ENCODE measurements at regions not wholly inside any gene's neighbourhood (a gene's known extent, or its start where the extent isn't known, plus 50 kb on each side); places are given as distances from the start of the nearest gene placed in this dataset.

DNA sequence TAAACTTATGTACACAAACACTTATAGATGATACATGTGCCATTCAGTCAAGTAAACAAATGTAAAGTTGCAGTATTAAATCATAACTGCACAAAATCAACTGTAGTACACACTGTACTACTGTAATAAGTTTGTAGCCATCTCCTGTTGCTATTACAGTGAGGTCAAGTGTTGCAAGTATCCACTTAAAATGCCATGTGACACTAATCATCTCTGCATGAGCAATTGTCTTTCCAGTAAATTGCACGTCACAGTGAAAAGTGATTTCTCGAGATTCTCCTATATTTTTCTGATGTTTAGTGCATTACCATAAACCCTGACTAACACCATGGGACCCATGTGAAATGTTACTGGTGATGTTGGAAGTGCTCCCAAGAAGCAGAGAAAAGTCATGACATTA lies 293.3 kb upstream of the SP4 start:
- TF ChIP-seq GATA2 (IDR thresholded peaks at IDR 0.05; ENCODE audit: insufficient read depth, insufficient read length, low read depth, low read length): no peak
- TF ChIP-seq, protein P1, sequence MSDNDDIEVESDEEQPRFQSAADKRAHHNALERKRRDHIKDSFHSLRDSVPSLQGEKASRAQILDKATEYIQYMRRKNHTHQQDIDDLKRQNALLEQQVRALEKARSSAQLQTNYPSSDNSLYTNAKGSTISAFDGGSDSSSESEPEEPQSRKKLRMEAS (IDR thresholded peaks at IDR 0.05; ENCODE audit: insufficient read depth, insufficient read length): no peak
- TF ChIP-seq POLR2AphosphoS5 (IDR thresholded peaks at IDR 0.05; ENCODE audit: insufficient read depth, low read depth, low read length): no peak
- TF ChIP-seq JUN (IDR thresholded peaks at IDR 0.05; ENCODE audit: borderline replicate concordance, insufficient read depth, insufficient read length, low read depth): no peak
- no peak for TF ChIP-seq EZH2 (IDR thresholded peaks at IDR 0.05; ENCODE audit: borderline replicate concordance, low read depth, low read length, severe bottlenecking)
- TF ChIP-seq, protein P2, sequence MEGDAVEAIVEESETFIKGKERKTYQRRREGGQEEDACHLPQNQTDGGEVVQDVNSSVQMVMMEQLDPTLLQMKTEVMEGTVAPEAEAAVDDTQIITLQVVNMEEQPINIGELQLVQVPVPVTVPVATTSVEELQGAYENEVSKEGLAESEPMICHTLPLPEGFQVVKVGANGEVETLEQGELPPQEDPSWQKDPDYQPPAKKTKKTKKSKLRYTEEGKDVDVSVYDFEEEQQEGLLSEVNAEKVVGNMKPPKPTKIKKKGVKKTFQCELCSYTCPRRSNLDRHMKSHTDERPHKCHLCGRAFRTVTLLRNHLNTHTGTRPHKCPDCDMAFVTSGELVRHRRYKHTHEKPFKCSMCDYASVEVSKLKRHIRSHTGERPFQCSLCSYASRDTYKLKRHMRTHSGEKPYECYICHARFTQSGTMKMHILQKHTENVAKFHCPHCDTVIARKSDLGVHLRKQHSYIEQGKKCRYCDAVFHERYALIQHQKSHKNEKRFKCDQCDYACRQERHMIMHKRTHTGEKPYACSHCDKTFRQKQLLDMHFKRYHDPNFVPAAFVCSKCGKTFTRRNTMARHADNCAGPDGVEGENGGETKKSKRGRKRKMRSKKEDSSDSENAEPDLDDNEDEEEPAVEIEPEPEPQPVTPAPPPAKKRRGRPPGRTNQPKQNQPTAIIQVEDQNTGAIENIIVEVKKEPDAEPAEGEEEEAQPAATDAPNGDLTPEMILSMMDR (IDR thresholded peaks at IDR 0.05; ENCODE audit: extremely low read depth in 1 of 2, insufficient read depth in 1 of 2, low read depth in 1 of 2, low read length in 2 of 2): no peak
- no peak for TF ChIP-seq MYC (IDR thresholded peaks at IDR 0.05; ENCODE audit: low read depth, low read length)
- no peak for TF ChIP-seq FOS (IDR thresholded peaks at IDR 0.05; ENCODE audit: borderline replicate concordance, insufficient read depth, low read length)
- no peak for TF ChIP-seq POLR2A (IDR thresholded peaks at IDR 0.05; ENCODE audit: low read depth, low read length)
- no peak overlapping the region for H2AFZ ChIP-seq (ENCODE audit: low read depth, low read length)
- no peak overlapping the region for H3K4me2 ChIP-seq (ENCODE audit: insufficient read depth, low read length)
- H3K4me1 ChIP-seq (ENCODE audit: control insufficient read depth, extremely low read depth, insufficient read depth, low read length): no peaks in the 10 kb centered on the region
- no peaks in the 10 kb centered on the region for H3K27me3 ChIP-seq (ENCODE audit: control insufficient read depth in 2 of 2, insufficient read depth in 2 of 2, low read length in 2 of 2)
- CTCF ChIA-PET: no interaction called here
- H3K9ac ChIP-seq (replicated peaks; ENCODE audit: extremely low read depth, insufficient read depth, low read length): no peak overlapping the region
- POLR2A ChIA-PET: no interaction called here
- no peaks in the 10 kb centered on the region for H3K9me1 ChIP-seq (replicated peaks; ENCODE audit: control insufficient read depth, extremely low read depth, insufficient read depth, low read length)
- no peaks in the 10 kb centered on the region for H3K79me2 ChIP-seq (ENCODE audit: control insufficient read depth, insufficient read depth, low read length)
- dilution Hi-C loops (cut with MboI; ENCODE audit: extremely low pct_ligation_motif_present, low sequenced_read_pairs): no loop called here
- intact Hi-C loops (cut with micrococcal nuclease): no loop called here
- no peaks in the 10 kb centered on the region for H3K9me3 ChIP-seq (replicated peaks; ENCODE audit: control insufficient read depth, insufficient read depth, low read length)
- no peaks in the 10 kb centered on the region for H3K36me3 ChIP-seq (ENCODE audit: control insufficient read depth in 2 of 2, extremely low read depth in 1 of 2, insufficient read depth in 2 of 2, low read length in 2 of 2)
- FAIRE-seq (no peak), DNase-seq (ENCODE audit: low read depth, low spot score) (no peak)
- H4K20me1 ChIP-seq (replicated peaks; ENCODE audit: control insufficient read depth, extremely low read depth, insufficient read depth, low read length): no peaks in the 10 kb centered on the region
- no TSS peak for BruUV-seq (replicated peaks)
- no peak overlapping the region for H3K4me3 ChIP-seq (replicated peaks in 1 of 3; ENCODE audit: insufficient read depth in 1 of 3, low read depth in 1 of 3, low read length in 3 of 3)
- no peak overlapping the region for H3K27ac ChIP-seq (ENCODE audit: insufficient read depth, low read depth, low read length)

Measured in endothelial cell of umbilical vein (primary cell).